ENCODE measurements at regions not wholly inside any gene's neighbourhood (a gene's known extent, or its start where the extent isn't known, plus 50 kb on each side); places are given as distances from the start of the nearest gene placed in this dataset.

- WGBS (ENCODE audit: insufficient coverage, low coverage, missing lambda C conversion rate), result 0% methylated on average over 1 of the region's 1 CpG
- Histone ChIP-seq H3K4me3 (no peak overlapping the region), H2AFZ (ENCODE audit: low read depth, low read length) (no peak overlapping the region), H3K36me3 (ENCODE audit: control insufficient read depth, insufficient read depth, low read length) (no peaks in the 10 kb centered on the region), H3K79me2 (ENCODE audit: control insufficient read depth, insufficient read depth, low read length) (no peaks in the 10 kb centered on the region), H3K4me2 (ENCODE audit: insufficient read depth, low read length) (no peak overlapping the region), H3K27ac (ENCODE audit: extremely low read depth, low read depth, low read length) (no peak overlapping the region), H3K9ac (ENCODE audit: insufficient read depth in 1 of 2, low read depth in 2 of 2, low read length in 2 of 2) (no peak overlapping the region), H3K27me3 (ENCODE audit: control insufficient read depth in 2 of 2, insufficient read depth in 2 of 2, low read length in 2 of 2) (no peaks in the 10 kb centered on the region), H3K9me1 (ENCODE audit: control insufficient read depth, insufficient read depth, low read length) (no peaks in the 10 kb centered on the region), H3K9me3 (replicated peaks; ENCODE audit: control insufficient read depth, insufficient read depth, low read depth, low read length) (no peaks in the 10 kb centered on the region), H4K20me1 (replicated peaks; ENCODE audit: control insufficient read depth, insufficient read depth, low read length) (no peaks in the 10 kb centered on the region), H3K4me1 (replicated peaks in 1 of 2; ENCODE audit: control insufficient read depth in 2 of 2, insufficient read depth in 2 of 2, low read length in 2 of 2) (no peaks in the 10 kb centered on the region)
- ChIA-PET POLR2A (no interaction called here), CTCF (ENCODE audit: low intra/inter-chr PET ratio) (no interaction called here)
- ATAC-seq (no peak), DNase-seq (ENCODE audit: extremely low read depth in 1 of 4, low spot score in 3 of 4) (no peak), FAIRE-seq (no peak)
- intact Hi-C loops (cut with micrococcal nuclease) (no loop called here), in situ Hi-C loops (cut with MboI) (no loop called here)
- no TSS peak for BruUV-seq (replicated peaks)
- no peak for TF ChIP-seq TSC22D4 (tag; IDR thresholded peaks at IDR 0.05)
Measured at GRCh38 chr18:53943326-53943860, 281.1 kb downstream of the MBD2 start.

GRCh38 chr18:53941601-53942338, 282.7 kb downstream of the MBD2 start:
- in situ Hi-C loops (cut with MboI) (no loop called here), intact Hi-C loops (cut with micrococcal nuclease) (no loop called here)
- no peaks in the 10 kb centered on the region for H3K79me2 ChIP-seq (ENCODE audit: control insufficient read depth, insufficient read depth, low read length)
- CTCF ChIA-PET (ENCODE audit: low intra/inter-chr PET ratio), result no interaction called here
- TF ChIP-seq ZKSCAN8 (CRISPR knock-in tag; IDR thresholded peaks at IDR 0.05) (no peak), YBX1 (IDR thresholded peaks at IDR 0.05) (no peak), LCOR (CRISPR knock-in tag; IDR thresholded peaks at IDR 0.05) (no peak), BCOR (IDR thresholded peaks at IDR 0.05) (no peak), IRF1 (CRISPR knock-in tag; IDR thresholded peaks at IDR 0.05; ENCODE audit: borderline replicate concordance) (no peak), HSF4 (CRISPR knock-in tag; IDR thresholded peaks at IDR 0.05; ENCODE audit: borderline replicate concordance) (no peak)
- H2AFZ ChIP-seq (ENCODE audit: low read depth, low read length), result no peak overlapping the region
- FAIRE-seq, result no peak
- POLR2A ChIA-PET, result no interaction called here
- H3K36me3 ChIP-seq (ENCODE audit: control insufficient read depth, insufficient read depth, low read length), result no peaks in the 10 kb centered on the region
- H3K27me3 ChIP-seq (ENCODE audit: control insufficient read depth in 2 of 2, insufficient read depth in 2 of 2, low read length in 2 of 2), result no peaks in the 10 kb centered on the region
- BruUV-seq (replicated peaks), result no TSS peak
- no peak overlapping the region for H3K9ac ChIP-seq (ENCODE audit: insufficient read depth in 1 of 2, low read depth in 2 of 2, low read length in 2 of 2)
- no peak for ATAC-seq
- H3K4me3 ChIP-seq, result no peak overlapping the region
- DNase-seq (ENCODE audit: extremely low read depth in 1 of 4, low spot score in 3 of 4), result no peak
- no peaks in the 10 kb centered on the region for H3K4me1 ChIP-seq (replicated peaks in 1 of 2; ENCODE audit: control insufficient read depth in 2 of 2, insufficient read depth in 2 of 2, low read length in 2 of 2)
- H3K9me1 ChIP-seq (ENCODE audit: control insufficient read depth, insufficient read depth, low read length), result no peaks in the 10 kb centered on the region
- no peak overlapping the region for H3K27ac ChIP-seq (ENCODE audit: extremely low read depth, low read depth, low read length)
- no peak overlapping the region for H3K4me2 ChIP-seq (ENCODE audit: insufficient read depth, low read length)
- no peaks in the 10 kb centered on the region for H4K20me1 ChIP-seq (replicated peaks; ENCODE audit: control insufficient read depth, insufficient read depth, low read length)
- H3K9me3 ChIP-seq (replicated peaks; ENCODE audit: control insufficient read depth, insufficient read depth, low read depth, low read length), result no peaks in the 10 kb centered on the region

Data from K562 (cell line).